SK-N-SH treated with all-trans-retinoic acid at 6 μM for 48 hours (cell line): ENCODE measurements at regions not wholly inside any gene's neighbourhood (a gene's known extent, or its start where the extent isn't known, plus 50 kb on each side); places are given as distances from the start of the nearest gene placed in this dataset.
"Not testable (repeated sequence)": the region's sequence is repeated elsewhere in the genome, so short reads cannot be mapped to it uniquely, and the experiment has no call there.

ENCODE experiments used
- ATAC-seq: fragments of 200-7000 bp; cut with Tn5 transposase; 3 replicates; pipeline ENCODE4 v1.9.1; 2020; ENCODE audit warnings: mild to moderate bottlenecking, moderate library complexity
- ARNTL ChIP-seq: fragments of 450-650 bp; formaldehyde crosslinking; IDR thresholded peaks from 2 replicates; pipeline ENCODE4 v1.5.0; 2020; ENCODE audit warnings: low read depth, mild to moderate bottlenecking, moderate library complexity, borderline replicate concordance
- CREB5 ChIP-seq: fragments of 250-450 bp; sonication (Bioruptor Pico); IDR thresholded peaks from 2 replicates; pipeline ENCODE4 v1.5.1; 2020; ENCODE audit warnings: low read depth, mild to moderate bottlenecking, moderate library complexity
- CSDC2 ChIP-seq: fragments of 250-450 bp; sonication (Bioruptor Pico); IDR thresholded peaks from 2 replicates; pipeline ENCODE4 v1.5.0; 2020; ENCODE audit warnings: mild to moderate bottlenecking, moderate library complexity
- GLIS3 ChIP-seq: fragments of 250-450 bp; sonication (Bioruptor Pico); IDR thresholded peaks from 2 replicates; pipeline ENCODE4 v1.5.0; 2020; ENCODE audit warnings: mild to moderate bottlenecking, moderate library complexity
- ISL1 ChIP-seq: fragments of 250-450 bp; sonication (Bioruptor Pico); IDR thresholded peaks from 2 replicates; pipeline ENCODE4 v2.1.2; 2022; ENCODE audit warnings: mild to moderate bottlenecking, moderate library complexity
- OSR1 ChIP-seq: fragments of 250-450 bp; sonication (Bioruptor Pico); IDR thresholded peaks from 2 replicates; pipeline ENCODE4 v1.8.0; 2022; ENCODE audit warnings: moderate library complexity, mild to moderate bottlenecking, inconsistent platforms
- PATZ1 ChIP-seq: fragments of 250-450 bp; sonication (Bioruptor Pico); IDR thresholded peaks from 2 replicates; pipeline ENCODE4 v1.8.0; 2020; ENCODE audit warnings: mild to moderate bottlenecking, moderate library complexity, borderline replicate concordance
- POU6F1 ChIP-seq: fragments of 250-450 bp; sonication (Bioruptor Pico); IDR thresholded peaks from 2 replicates; pipeline ENCODE4 v1.8.0; 2021; ENCODE audit warnings: low read depth, mild to moderate bottlenecking, moderate library complexity, borderline replicate concordance
- PPARA ChIP-seq: fragments of 250-450 bp; sonication (Bioruptor Pico); IDR thresholded peaks from 2 replicates; pipeline ENCODE4 v1.5.0; 2020; ENCODE audit warnings: mild to moderate bottlenecking, borderline replicate concordance
- RARB ChIP-seq: fragments of 250-450 bp; sonication (Bioruptor Pico); IDR thresholded peaks from 2 replicates; pipeline ENCODE4 v1.8.0; 2021; ENCODE audit warnings: mild to moderate bottlenecking, moderate library complexity
- TCF4 ChIP-seq: fragments of 250-450 bp; sonication (Bioruptor Pico); IDR thresholded peaks from 2 replicates; pipeline ENCODE4 v1.8.0; 2021; ENCODE audit warnings: mild to moderate bottlenecking, moderate library complexity, borderline replicate concordance
- TOX ChIP-seq: fragments of 250-450 bp; sonication (Bioruptor Pico); IDR thresholded peaks from 2 replicates; pipeline ENCODE4 v1.8.0; 2021; ENCODE audit warnings: mild to moderate bottlenecking, moderate library complexity, borderline replicate concordance
- TSHZ2 ChIP-seq: fragments of 250-450 bp; sonication (Bioruptor Pico); IDR thresholded peaks from 2 replicates; pipeline ENCODE4 v1.5.0; 2020; ENCODE audit warnings: mild to moderate bottlenecking, moderate library complexity
- ZFP3 ChIP-seq: fragments of 250-450 bp; sonication (Bioruptor Pico); IDR thresholded peaks from 2 replicates; pipeline ENCODE4 v1.5.0; 2020; ENCODE audit warnings: mild to moderate bottlenecking, moderate library complexity
- ZFP30 ChIP-seq: fragments of 450-650 bp; formaldehyde crosslinking; IDR thresholded peaks from 2 replicates; pipeline ENCODE4 v1.5.0; 2022; ENCODE audit warnings: mild to moderate bottlenecking, moderate library complexity
- ZNF565 ChIP-seq: fragments of 450-650 bp; formaldehyde crosslinking; conservative IDR thresholded peaks from 2 replicates; pipeline ENCODE4 v1.5.0; 2020; ENCODE audit warnings: low read depth, mild to moderate bottlenecking, moderate library complexity
- ZNF70 ChIP-seq: fragments of 450-650 bp; formaldehyde crosslinking; IDR thresholded peaks from 2 replicates; pipeline ENCODE4 v1.5.0; 2020; ENCODE audit warnings: mild to moderate bottlenecking, moderate library complexity
- ZNF8 ChIP-seq: fragments of 450-650 bp; formaldehyde crosslinking; IDR thresholded peaks from 2 replicates; pipeline ENCODE4 v1.5.0; 2020; ENCODE audit warnings: mild to moderate bottlenecking, moderate library complexity

- no peak for TF ChIP-seq OSR1 (CRISPR knock-in tag)
- TF ChIP-seq ZNF8 (CRISPR knock-in tag), result no peak
- TF ChIP-seq ZNF70 (CRISPR knock-in tag), result no peak
- no peak for TF ChIP-seq ISL1 (CRISPR knock-in tag)
- TF ChIP-seq CSDC2 (CRISPR knock-in tag), result no peak
- TF ChIP-seq ZNF565 (CRISPR knock-in tag), result no peak
- no peak for TF ChIP-seq RARB (CRISPR knock-in tag)
- TF ChIP-seq GLIS3 (CRISPR knock-in tag), result no peak
- no peak for TF ChIP-seq CREB5 (CRISPR knock-in tag)
- ATAC-seq, result no peak
Measured at GRCh38 chr13:19362946-19363510, 181.4 kb upstream of the TUBA3C start.

GRCh38 chr13:19359697-19360096 lies 178.1 kb upstream of the TUBA3C start:
- ATAC-seq, result not testable (repeated sequence)

- TF ChIP-seq PPARA (CRISPR knock-in tag) (no peak), ZFP30 (CRISPR knock-in tag) (no peak), TSHZ2 (CRISPR knock-in tag) (no peak), CSDC2 (CRISPR knock-in tag) (no peak), CREB5 (CRISPR knock-in tag) (no peak), POU6F1 (CRISPR knock-in tag) (no peak), ISL1 (CRISPR knock-in tag) (no peak), ARNTL (no peak), ZNF70 (CRISPR knock-in tag) (no peak), TCF4 (CRISPR knock-in tag) (no peak), ZFP3 (CRISPR knock-in tag) (no peak), PATZ1 (CRISPR knock-in tag) (no peak)
Measured at GRCh38 chr13:19345916-19346422, 164.3 kb upstream of the TUBA3C start.

GRCh38 chr13:19345158-19345557 lies 163.5 kb upstream of the TUBA3C start:
- no peak for TF ChIP-seq CREB5 (CRISPR knock-in tag)
- TF ChIP-seq ZNF565 (CRISPR knock-in tag), result no peak
- no peak for TF ChIP-seq TOX (CRISPR knock-in tag)

More at GRCh38 chr13:19345916-19346422, 164.3 kb upstream of the TUBA3C start:
- peak; percentile 40 for ATAC-seq

GRCh38 chr13:19344585-19345120 lies 163.0 kb upstream of the TUBA3C start:
- ATAC-seq, result peak; percentile 54

More at GRCh38 chr13:19345158-19345557, 163.5 kb upstream of the TUBA3C start:
- ATAC-seq, result no peak; the same call in 1 of the 3 replicates
